Hepatocyte (in vitro differentiated cells): ENCODE measurements at regions not wholly inside any gene's neighbourhood (a gene's known extent, or its start where the extent isn't known, plus 50 kb on each side); places are given as distances from the start of the nearest gene placed in this dataset.

Experiments used
- CTCF ChIP-seq: fragments of 200-600 bp; sonication (generic); IDR thresholded peaks from 2 replicates; pipeline ENCODE4 v1.5.1; 2016; ENCODE audit warnings: antibody characterized with exemption, mild to moderate bottlenecking; ENCODE audit not compliant: poor library complexity
- EZH2 ChIP-seq: fragments of 200-600 bp; sonication (generic); IDR thresholded peaks from 2 replicates; pipeline ENCODE4 v1.6.1; 2016; ENCODE audit warnings: antibody characterized with exemption, mild to moderate bottlenecking, borderline replicate concordance
- EZH2phosphoT487 ChIP-seq: fragments of 200-600 bp; sonication (generic); IDR thresholded peaks from one replicate; pipeline ENCODE4 v1.6.1; 2018; ENCODE audit warnings: antibody characterized with exemption, mild to moderate bottlenecking, low read depth, moderate library complexity; ENCODE audit not compliant: unreplicated experiment, severe bottlenecking

GRCh38 chr6:82084324-82084920 is 163.1 kb downstream of the IBTK start:
- TF ChIP-seq CTCF = no peak
- TF ChIP-seq EZH2 = no peak
- TF ChIP-seq EZH2phosphoT487 = no peak
